Kidney epithelial cell (primary cell): ENCODE measurements at regions not wholly inside any gene's neighbourhood (a gene's known extent, or its start where the extent isn't known, plus 50 kb on each side); places are given as distances from the start of the nearest gene placed in this dataset.

ENCODE experiments used
- DNase-seq: peaks from one replicate; pipeline ENCODE4 v3.0.0-alpha.2; 2010; ENCODE audit warnings: low read depth
- H3K27me3 ChIP-seq: 2 replicates; pipeline ENCODE4 v1.6.0; 2011; ENCODE audit warnings: low read length; ENCODE audit not compliant: control insufficient read depth, insufficient read depth
- H3K36me3 ChIP-seq: 2 replicates; pipeline ENCODE4 v1.5.1; 2011; ENCODE audit warnings: low read length; ENCODE audit not compliant: control insufficient read depth, insufficient read depth
- H3K4me3 ChIP-seq: 2 replicates; pipeline ENCODE4 v1.5.1; 2011; ENCODE audit warnings: low read depth, mild to moderate bottlenecking, control low read depth, low read length
- TF ChIP-seq, protein P1 (sequence below): IDR thresholded peaks from 2 replicates; pipeline ENCODE4 v1.5.1; 2011; ENCODE audit warnings: mild to moderate bottlenecking, moderate library complexity, low read length, control low read depth, inconsistent platforms; ENCODE audit not compliant: insufficient read depth, poor library complexity, severe bottlenecking

DNA sequence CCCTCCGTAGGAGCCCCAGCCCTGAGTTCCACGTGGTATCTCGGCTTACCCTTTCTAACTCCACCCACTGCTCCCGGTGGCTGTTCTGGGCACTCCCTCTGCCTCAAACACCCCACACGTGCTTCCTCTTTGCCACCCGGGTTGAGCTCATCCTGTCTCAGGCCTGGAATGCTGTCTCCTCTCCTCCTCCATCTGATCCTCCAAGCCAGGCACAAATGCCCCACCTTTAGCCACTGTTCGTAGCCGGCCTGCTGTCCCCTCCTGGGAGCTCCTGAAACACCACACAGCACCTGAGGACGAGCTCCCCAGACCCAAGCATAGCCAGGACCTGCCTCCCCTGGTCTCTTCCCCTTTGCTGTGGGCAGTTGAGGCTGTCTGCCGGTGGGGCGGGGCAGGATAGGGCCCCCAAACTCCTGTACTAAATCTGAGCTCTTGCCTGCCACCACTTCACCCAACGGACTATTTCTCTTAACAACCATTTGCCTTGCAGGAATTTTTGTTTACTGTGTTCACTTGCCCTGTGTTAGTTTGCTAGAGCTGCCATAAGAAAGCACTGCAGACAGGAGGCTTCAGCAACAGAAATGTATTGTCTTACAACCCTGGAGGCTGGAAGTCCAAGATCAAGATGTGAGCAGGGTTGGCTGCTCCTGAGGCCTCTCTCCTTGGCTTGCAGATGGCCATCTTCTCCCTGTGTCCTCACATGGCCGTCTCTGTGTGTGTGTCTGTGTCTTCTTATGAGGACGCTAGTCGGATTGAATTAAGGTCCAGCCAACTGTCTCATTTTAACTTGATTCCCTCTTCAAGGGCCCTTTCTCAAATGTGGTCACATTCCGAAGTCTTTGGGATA is 58.3 kb upstream of the SHH start:
- Histone ChIP-seq H3K36me3 (no peaks in the 10 kb centered on the region), H3K4me3 (no peak overlapping the region), H3K27me3 (peaks cover 8% of the 10 kb centered on the region)
- DNase-seq = no peak
- TF ChIP-seq, protein P1, sequence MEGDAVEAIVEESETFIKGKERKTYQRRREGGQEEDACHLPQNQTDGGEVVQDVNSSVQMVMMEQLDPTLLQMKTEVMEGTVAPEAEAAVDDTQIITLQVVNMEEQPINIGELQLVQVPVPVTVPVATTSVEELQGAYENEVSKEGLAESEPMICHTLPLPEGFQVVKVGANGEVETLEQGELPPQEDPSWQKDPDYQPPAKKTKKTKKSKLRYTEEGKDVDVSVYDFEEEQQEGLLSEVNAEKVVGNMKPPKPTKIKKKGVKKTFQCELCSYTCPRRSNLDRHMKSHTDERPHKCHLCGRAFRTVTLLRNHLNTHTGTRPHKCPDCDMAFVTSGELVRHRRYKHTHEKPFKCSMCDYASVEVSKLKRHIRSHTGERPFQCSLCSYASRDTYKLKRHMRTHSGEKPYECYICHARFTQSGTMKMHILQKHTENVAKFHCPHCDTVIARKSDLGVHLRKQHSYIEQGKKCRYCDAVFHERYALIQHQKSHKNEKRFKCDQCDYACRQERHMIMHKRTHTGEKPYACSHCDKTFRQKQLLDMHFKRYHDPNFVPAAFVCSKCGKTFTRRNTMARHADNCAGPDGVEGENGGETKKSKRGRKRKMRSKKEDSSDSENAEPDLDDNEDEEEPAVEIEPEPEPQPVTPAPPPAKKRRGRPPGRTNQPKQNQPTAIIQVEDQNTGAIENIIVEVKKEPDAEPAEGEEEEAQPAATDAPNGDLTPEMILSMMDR = no peak

DNA sequence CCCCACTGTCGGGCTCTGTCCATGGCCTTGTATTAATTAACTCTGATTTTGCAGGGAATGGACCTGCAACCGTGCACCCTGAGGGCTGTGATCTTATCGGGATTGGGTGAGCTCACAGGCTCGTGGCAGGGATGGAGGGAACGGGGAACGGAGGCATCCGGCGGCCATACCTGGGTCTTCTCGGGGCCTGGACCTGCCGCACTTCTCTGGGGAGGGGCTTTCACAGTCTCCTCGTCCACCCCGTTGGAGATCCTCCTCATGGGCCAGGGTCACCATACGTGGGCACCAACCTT is 57.5 kb upstream of the SHH start:
- TF ChIP-seq, protein P1 = no peak
- Histone ChIP-seq H3K27me3 (peaks cover 8% of the 10 kb centered on the region), H3K36me3 (no peaks in the 10 kb centered on the region), H3K4me3 (no peak overlapping the region)
- DNase-seq = no peak

DNA sequence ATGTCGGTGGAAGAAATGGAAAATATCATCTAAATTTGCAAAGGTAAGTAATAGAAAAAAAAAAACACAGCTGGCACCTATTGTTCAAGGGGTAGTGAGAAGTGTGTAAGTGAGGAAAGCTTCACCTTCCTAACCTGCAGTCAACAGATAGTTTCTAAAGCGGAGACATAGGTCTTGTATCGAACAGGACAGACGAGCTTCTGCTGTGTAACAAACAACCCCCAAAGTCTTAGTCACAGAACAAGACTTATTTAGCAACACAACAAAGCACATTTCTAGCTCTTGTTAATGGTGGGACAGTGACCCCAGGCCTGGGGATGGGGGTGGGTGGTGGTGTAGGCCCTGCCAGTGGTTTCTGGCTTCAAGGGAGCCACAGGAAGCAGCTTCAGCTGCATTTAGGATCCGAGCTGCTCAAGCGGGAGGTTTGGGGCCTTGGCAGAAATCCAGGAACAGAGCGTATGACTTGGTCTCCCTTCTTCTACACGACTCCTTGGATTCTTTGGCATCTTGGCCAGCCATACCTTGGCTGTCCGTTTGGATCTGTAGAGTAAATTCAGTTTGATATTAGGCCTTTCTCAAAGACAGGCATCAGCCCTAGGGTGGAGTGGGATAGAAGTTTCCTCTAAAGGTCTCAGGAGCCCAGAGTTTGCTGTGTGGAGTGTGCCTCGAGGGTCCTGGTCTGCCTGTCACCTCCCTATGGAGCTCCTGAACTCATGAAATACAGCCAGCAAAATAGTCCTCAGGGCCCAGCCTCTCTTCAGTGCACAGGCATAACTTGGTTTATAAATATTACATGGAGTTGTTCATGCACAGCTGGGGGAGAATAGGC is 56.9 kb upstream of the SHH start:
- no peak for DNase-seq
- TF ChIP-seq, protein P1 = no peak
- Histone ChIP-seq H3K27me3 (peaks cover 8% of the 10 kb centered on the region), H3K36me3 (no peaks in the 10 kb centered on the region), H3K4me3 (no peak overlapping the region)

DNA sequence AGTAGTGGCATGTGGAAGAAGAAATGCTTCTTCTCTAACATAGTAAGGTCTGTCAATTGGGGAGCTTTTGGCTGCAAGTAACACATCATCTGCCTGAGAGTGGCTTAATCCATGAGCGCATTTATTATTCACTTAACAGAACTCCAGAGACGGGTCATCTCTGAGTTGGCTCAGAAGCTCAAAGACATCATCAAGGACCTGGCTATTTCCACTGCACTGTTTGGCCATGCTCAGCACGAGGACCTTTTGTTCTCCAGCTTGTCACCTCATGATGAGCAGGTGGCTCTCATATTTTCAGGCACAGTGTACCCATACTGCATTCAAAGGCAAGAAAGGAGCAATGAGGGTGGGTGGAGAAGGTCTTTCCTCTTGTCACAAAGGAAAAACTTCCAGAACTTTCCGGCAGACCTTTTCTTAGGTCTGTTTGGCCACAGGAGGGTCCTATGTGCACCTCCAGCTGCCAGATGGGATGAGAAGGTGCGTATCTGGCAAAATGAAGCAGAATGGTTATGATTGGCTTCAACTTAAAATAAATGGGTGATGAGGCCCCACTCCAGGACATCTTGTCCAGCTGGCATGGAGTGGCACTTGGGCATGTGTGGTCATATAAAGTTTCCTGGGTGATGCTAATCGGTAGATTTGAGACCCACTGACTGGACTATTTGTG is 55.6 kb upstream of the SHH start:
- TF ChIP-seq, protein P1 = no peak
- H3K36me3 ChIP-seq = no peaks in the 10 kb centered on the region
- DNase-seq = no peak
- peaks cover 12% of the 10 kb centered on the region for H3K27me3 ChIP-seq
- H3K4me3 ChIP-seq = no peak overlapping the region

DNA sequence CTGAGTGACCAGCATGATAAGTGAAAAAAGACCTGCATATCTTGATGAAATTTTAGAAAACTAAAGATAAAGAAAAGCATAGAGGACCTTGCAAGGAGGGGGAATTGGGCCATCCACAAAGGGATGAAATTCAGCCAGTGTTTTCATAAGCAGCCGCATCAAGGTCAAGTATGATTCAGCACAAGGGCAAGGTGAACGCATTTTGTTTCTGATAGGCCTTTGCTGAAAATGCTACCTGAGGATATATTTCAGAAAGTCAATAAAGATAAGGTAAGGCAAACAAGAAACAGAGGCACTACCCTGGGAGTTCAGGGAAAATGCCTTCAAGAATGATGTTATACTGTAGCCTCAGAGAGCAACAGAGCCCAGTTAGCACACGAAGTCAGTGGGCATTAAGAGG is 55.0 kb upstream of the SHH start:
- no peaks in the 10 kb centered on the region for H3K36me3 ChIP-seq
- peaks cover 12% of the 10 kb centered on the region for H3K27me3 ChIP-seq
- no peak for DNase-seq
- H3K4me3 ChIP-seq = no peak overlapping the region
- TF ChIP-seq, protein P1 = no peak
